Uterus (tissue), 2 donors: ENCODE measurements at regions not wholly inside any gene's neighbourhood (a gene's known extent, or its start where the extent isn't known, plus 50 kb on each side); places are given as distances from the start of the nearest gene placed in this dataset.

ENCODE experiments used
- POLR2A ChIP-seq, 2 donors: fragments of 450-650 bp; IDR thresholded peaks; one replicate each; pipeline ENCODE4 v1.6.1; 2016; ENCODE audit warnings: antibody characterized with exemption in 2 of 2, mild to moderate bottlenecking in 1 of 2, moderate library complexity in 1 of 2
- TF ChIP-seq, protein P1 (sequence below), 4 experiments: fragments of 200-600 bp in 2 of 4; fragments of 450-650 bp in 2 of 4; sonication (generic) in 2 of 4; IDR thresholded peaks; one replicate each; pipeline ENCODE4 v1.5.1; 2016 to 2019; ENCODE audit warnings: antibody characterized with exemption in 4 of 4, mild to moderate bottlenecking in 2 of 4, moderate library complexity in 1 of 4

GRCh38 chr13:71033026-71033425 lies 834.0 kb downstream of the DACH1 start:
- TF ChIP-seq, protein P1, sequence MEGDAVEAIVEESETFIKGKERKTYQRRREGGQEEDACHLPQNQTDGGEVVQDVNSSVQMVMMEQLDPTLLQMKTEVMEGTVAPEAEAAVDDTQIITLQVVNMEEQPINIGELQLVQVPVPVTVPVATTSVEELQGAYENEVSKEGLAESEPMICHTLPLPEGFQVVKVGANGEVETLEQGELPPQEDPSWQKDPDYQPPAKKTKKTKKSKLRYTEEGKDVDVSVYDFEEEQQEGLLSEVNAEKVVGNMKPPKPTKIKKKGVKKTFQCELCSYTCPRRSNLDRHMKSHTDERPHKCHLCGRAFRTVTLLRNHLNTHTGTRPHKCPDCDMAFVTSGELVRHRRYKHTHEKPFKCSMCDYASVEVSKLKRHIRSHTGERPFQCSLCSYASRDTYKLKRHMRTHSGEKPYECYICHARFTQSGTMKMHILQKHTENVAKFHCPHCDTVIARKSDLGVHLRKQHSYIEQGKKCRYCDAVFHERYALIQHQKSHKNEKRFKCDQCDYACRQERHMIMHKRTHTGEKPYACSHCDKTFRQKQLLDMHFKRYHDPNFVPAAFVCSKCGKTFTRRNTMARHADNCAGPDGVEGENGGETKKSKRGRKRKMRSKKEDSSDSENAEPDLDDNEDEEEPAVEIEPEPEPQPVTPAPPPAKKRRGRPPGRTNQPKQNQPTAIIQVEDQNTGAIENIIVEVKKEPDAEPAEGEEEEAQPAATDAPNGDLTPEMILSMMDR (IDR thresholded peaks at IDR 0.05), result no peak
- no peak for TF ChIP-seq POLR2A (IDR thresholded peaks at IDR 0.05)
